HFFc6 (cell line): ENCODE measurements at regions not wholly inside any gene's neighbourhood (a gene's known extent, or its start where the extent isn't known, plus 50 kb on each side); places are given as distances from the start of the nearest gene placed in this dataset.

Experiments used
- DNase-seq: peaks from one replicate; pipeline ENCODE4 v3.0.0-alpha.2; 2018
- H3K27ac Mint-ChIP-seq: 2 replicates; pipeline ENCODE4 v1.8.0; 2020; ENCODE audit warnings: mild to moderate bottlenecking, mixed read lengths
- H3K27me3 Mint-ChIP-seq: 2 replicates; pipeline ENCODE4 v1.8.0; 2021; ENCODE audit warnings: mild to moderate bottlenecking, moderate library complexity, mixed read lengths; ENCODE audit not compliant: insufficient read depth
- H3K36me3 Mint-ChIP-seq: 2 replicates; pipeline ENCODE4 v1.8.0; 2021; ENCODE audit warnings: low read depth, mixed read lengths
- H3K4me1 Mint-ChIP-seq: 2 replicates; pipeline ENCODE4 v1.8.0; 2020; ENCODE audit warnings: low read depth, mixed read lengths
- H3K4me3 Mint-ChIP-seq: 2 replicates; pipeline ENCODE4 v1.8.0; 2020; ENCODE audit warnings: mild to moderate bottlenecking, moderate library complexity, mixed read lengths
- H3K9me3 Mint-ChIP-seq: 2 replicates; pipeline ENCODE4 v1.8.0; 2020; ENCODE audit warnings: mild to moderate bottlenecking, mixed read lengths
- TF ChIP-seq, protein P1 (sequence below): fragments of 200-600 bp; sonication (generic); IDR thresholded peaks from 2 replicates; pipeline ENCODE4 v1.5.0; 2021; ENCODE audit warnings: antibody characterized with exemption, mild to moderate bottlenecking

DNA sequence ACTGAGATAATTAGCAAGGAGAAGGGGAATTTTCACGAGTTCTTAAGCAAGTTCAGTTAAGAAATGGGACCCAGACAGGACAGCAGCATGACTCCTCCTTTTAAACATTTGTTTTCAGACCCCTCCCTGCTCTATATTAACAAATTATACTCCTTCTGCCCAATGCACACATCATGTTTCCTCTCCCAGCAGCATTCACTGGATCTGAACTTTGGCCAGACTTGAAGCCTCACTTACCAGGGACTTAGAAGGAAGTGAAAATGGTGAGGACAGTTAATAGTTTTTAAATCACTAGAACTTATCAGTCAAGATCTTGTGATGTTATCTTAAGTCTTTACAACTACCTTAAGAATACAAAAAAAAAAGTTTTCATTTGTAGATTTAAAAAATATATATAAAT is 1174.7 kb upstream of the MAP3K7 start:
- peaks cover 38% of the 10 kb centered on the region for H3K9me3 Mint-ChIP-seq
- no peak for DNase-seq
- H3K36me3 Mint-ChIP-seq: no peaks in the 10 kb centered on the region
- TF ChIP-seq, protein P1, sequence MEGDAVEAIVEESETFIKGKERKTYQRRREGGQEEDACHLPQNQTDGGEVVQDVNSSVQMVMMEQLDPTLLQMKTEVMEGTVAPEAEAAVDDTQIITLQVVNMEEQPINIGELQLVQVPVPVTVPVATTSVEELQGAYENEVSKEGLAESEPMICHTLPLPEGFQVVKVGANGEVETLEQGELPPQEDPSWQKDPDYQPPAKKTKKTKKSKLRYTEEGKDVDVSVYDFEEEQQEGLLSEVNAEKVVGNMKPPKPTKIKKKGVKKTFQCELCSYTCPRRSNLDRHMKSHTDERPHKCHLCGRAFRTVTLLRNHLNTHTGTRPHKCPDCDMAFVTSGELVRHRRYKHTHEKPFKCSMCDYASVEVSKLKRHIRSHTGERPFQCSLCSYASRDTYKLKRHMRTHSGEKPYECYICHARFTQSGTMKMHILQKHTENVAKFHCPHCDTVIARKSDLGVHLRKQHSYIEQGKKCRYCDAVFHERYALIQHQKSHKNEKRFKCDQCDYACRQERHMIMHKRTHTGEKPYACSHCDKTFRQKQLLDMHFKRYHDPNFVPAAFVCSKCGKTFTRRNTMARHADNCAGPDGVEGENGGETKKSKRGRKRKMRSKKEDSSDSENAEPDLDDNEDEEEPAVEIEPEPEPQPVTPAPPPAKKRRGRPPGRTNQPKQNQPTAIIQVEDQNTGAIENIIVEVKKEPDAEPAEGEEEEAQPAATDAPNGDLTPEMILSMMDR: no peak
- H3K27me3 Mint-ChIP-seq: no peaks in the 10 kb centered on the region; the same call in 1 of the 2 replicates
- no peaks in the 10 kb centered on the region for H3K4me1 Mint-ChIP-seq
- H3K4me3 Mint-ChIP-seq: no peak overlapping the region
- H3K27ac Mint-ChIP-seq: no peak overlapping the region

DNA sequence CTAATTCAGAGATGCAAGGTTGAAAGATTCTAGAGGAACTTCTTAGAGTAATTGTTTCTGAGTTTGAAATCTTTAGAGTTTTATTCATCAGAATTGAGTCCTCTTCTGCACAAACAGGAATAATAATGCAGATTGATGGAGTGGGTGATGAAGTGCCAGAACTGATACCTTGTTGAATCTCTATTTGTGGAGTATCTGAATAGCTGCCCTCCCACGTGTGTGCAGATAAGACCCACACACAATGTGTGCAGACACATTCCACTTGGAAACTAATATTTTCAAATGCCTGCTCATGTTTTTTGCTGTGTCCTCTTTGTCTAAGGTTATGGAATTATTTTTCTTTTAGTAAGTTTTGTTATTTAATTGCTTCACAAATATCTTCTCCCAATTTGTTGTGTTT is 1167.8 kb upstream of the MAP3K7 start:
- Mint-ChIP-seq H3K36me3 (no peaks in the 10 kb centered on the region), H3K27me3 (no peaks in the 10 kb centered on the region; the same call in 1 of the 2 replicates), H3K27ac (no peak overlapping the region), H3K4me3 (no peak overlapping the region), H3K4me1 (no peaks in the 10 kb centered on the region), H3K9me3 (peaks cover 32% of the 10 kb centered on the region)
- TF ChIP-seq, protein P1: no peak
- no peak for DNase-seq

DNA sequence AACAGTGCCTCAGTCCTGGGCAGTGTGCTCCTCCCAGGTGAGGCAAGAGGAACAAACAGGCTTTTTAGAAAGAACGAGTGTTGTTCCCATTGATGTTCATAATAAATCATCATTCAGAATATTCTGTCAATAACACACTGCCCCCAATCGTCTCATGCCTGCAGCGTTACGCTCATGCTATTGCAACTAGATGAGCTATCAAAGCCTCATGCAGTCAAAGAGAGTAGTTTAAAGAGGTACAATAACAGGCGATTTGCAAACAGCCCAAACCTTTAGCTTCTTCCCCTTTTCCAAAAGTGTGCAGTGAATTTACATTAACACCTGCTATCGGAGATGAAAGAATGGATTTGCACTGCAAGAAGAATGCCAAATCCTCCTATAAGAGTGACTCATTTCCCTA is 1164.7 kb upstream of the MAP3K7 start:
- Mint-ChIP-seq H3K36me3 (no peaks in the 10 kb centered on the region), H3K27ac (no peak overlapping the region), H3K9me3 (peaks cover 28% of the 10 kb centered on the region), H3K27me3 (no peaks in the 10 kb centered on the region), H3K4me1 (no peaks in the 10 kb centered on the region), H3K4me3 (no peak overlapping the region)
- TF ChIP-seq, protein P1: no peak
- DNase-seq: no peak

DNA sequence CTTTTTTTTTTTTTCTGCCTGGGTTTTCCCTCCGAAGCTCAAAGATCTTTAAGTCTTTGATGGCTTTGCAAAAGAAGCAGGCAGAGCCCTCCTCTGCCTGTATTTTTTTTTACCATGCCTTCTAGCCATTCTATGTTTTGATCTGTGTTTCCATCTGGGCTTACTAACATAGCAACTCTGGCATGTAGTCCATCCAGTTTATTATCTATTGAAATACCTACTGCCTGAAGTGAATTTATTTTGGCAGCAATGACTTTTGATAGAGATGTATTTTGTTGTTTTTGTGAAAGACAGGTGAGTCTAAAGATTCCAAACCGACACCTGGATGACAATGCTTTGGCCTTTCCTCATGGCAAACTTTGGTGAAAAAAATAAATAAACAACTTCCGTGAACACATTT is 1157.7 kb upstream of the MAP3K7 start:
- no peaks in the 10 kb centered on the region; the same call in 1 of the 2 replicates for H3K27me3 Mint-ChIP-seq
- H3K27ac Mint-ChIP-seq: no peak overlapping the region

DNA sequence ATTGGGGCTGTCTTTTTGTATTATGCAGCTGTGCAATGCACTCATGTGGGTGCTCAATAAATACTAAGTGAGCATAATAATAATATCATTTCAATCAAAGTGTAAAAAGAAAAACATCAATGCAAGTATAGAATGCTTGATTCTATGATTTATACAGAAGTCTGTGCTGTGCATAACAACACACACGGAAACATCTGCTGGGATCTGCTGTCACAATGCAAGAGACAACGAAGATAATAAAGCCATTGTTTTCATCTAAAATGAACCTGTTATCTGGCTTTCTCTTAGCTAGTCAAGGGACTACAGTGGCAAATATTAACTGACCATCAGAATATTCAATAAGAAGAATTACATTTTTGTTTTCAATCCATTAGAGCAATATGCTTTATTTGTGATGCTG is 1156.9 kb upstream of the MAP3K7 start:
- DNase-seq: no peak
- H3K4me1 Mint-ChIP-seq: no peaks in the 10 kb centered on the region
- no peaks in the 10 kb centered on the region for H3K36me3 Mint-ChIP-seq
- H3K4me3 Mint-ChIP-seq: no peak overlapping the region
- TF ChIP-seq, protein P1: no peak
- H3K27me3 Mint-ChIP-seq: no peaks in the 10 kb centered on the region; the same call in 1 of the 2 replicates
- no peak overlapping the region for H3K27ac Mint-ChIP-seq
- H3K9me3 Mint-ChIP-seq: peaks cover 24% of the 10 kb centered on the region

More for the DNA sequence above, 1157.7 kb upstream of the MAP3K7 start:
- H3K4me3 Mint-ChIP-seq: no peak overlapping the region
- no peak for DNase-seq
- TF ChIP-seq, protein P1: no peak
- H3K4me1 Mint-ChIP-seq: no peaks in the 10 kb centered on the region
- no peaks in the 10 kb centered on the region for H3K36me3 Mint-ChIP-seq
- H3K9me3 Mint-ChIP-seq: peaks cover 26% of the 10 kb centered on the region

DNA sequence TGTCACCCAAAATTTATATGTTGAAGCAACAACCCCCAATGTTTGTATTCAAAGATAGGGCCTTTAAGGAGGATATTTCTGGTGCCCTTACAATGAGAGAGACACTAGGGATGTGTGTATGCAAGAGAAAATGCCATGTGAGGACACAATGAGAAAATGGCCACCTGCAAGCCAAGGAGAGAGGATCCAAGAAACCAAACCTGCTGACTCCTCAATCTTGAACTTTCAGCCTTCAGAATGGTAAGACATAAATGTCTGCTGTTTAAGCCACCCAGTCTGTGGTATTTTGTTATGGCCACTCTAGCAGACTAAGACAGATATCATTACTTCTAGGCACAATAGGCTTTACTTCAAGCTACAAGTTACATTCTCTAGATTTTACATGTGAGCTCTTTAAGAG is 1145.1 kb upstream of the MAP3K7 start:
- no peak for DNase-seq
- no peak overlapping the region for H3K27ac Mint-ChIP-seq
- H3K4me3 Mint-ChIP-seq: no peak overlapping the region
- H3K4me1 Mint-ChIP-seq: no peaks in the 10 kb centered on the region
- no peaks in the 10 kb centered on the region for H3K36me3 Mint-ChIP-seq
- no peaks in the 10 kb centered on the region for H3K27me3 Mint-ChIP-seq
- TF ChIP-seq, protein P1: no peak
- peaks cover 44% of the 10 kb centered on the region for H3K9me3 Mint-ChIP-seq
